ENCODE measurements at regions not wholly inside any gene's neighbourhood (a gene's known extent, or its start where the extent isn't known, plus 50 kb on each side); places are given as distances from the start of the nearest gene placed in this dataset.

GRCh38 chr20:56996533-56996932 lies 269.9 kb downstream of the BMP7 start:
- no peak for DNase-seq (ENCODE audit: low spot score)

- DNase-seq (ENCODE audit: low spot score), result no peak
Measured at GRCh38 chr20:56998438-56998837, 268.0 kb downstream of the BMP7 start.

GRCh38 chr20:57000441-57000968 lies 265.9 kb downstream of the BMP7 start:
- no peak for DNase-seq (ENCODE audit: low spot score)

DNA sequence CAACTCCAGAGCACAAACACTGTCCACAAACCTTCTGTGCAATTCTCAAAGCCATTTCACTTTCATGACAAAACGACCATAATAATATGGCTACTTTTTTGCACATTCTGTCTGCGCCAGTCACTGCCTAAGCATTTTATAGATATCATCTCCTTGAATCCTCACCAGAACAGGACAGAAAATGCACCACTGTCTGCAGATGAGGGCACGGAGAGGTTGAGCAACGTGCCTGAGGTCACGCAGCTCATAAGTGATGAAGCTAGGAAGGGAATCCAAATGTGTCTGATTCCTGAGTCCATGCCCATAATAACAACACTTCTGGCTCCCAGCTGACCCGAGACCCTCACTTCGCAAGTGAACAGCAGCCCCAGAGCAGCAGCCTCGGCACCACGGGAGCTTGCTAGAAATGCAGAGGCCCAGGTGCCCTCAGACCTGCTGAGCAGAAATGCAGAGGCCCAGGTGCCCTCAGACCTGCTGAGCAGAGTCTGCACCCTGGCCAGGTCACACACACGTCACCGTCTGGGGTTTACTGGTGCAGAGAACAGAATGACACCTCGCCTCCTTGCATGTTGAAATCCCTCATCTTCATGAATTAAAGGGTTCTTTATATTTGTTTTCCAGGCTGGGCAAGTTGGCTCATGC lies 265.2 kb downstream of the BMP7 start:
- no peak for DNase-seq (ENCODE audit: low spot score)

GRCh38 chr20:57002066-57002570 lies 264.3 kb downstream of the BMP7 start:
- no peak for DNase-seq (ENCODE audit: low spot score)

DNA sequence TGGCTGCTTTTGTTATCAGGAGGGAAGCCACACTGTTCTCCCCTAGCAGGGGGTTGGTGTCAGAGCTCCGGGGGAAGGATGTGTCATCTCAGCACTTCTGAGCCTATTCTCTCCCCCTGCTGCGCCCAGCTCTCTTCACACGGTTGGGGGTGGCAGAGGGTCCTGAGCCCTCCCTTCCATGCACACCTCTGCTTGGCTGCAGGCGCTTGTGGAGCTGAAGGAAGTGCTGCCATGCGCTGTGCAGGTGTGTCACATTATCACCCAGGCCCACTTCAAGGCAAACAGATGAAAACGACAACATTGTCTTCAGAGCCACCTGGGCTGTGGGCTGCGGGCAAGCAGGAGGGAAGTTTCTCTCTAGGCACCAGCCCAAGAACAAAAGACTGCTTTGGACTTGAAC lies 263.4 kb downstream of the BMP7 start:
- DNase-seq (ENCODE audit: low spot score), result no peak

DNA sequence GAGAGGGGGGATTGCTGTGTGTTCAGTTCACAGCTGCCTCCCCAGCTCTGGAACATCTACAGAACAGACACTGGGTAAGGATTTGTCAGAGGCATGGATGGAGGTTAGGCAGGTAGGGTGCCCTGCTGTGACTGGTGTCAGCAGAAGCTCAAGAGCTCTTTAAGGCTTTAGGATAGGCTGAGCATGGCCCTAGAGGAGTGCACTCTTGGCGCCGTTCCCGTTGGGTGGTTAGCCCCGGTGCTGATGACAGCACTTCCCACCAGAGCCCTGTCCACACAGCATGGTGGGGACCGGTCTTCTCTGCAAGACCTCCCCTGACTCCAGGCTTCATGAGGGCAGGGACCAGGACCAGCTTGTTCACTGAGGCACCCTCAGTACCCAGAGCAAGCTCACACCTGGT lies 262.0 kb downstream of the BMP7 start:
- no peak for DNase-seq (ENCODE audit: low spot score)

- DNase-seq (ENCODE audit: low spot score), result no peak
Measured at GRCh38 chr20:57004951-57005933, 261.2 kb downstream of the BMP7 start.

DNA sequence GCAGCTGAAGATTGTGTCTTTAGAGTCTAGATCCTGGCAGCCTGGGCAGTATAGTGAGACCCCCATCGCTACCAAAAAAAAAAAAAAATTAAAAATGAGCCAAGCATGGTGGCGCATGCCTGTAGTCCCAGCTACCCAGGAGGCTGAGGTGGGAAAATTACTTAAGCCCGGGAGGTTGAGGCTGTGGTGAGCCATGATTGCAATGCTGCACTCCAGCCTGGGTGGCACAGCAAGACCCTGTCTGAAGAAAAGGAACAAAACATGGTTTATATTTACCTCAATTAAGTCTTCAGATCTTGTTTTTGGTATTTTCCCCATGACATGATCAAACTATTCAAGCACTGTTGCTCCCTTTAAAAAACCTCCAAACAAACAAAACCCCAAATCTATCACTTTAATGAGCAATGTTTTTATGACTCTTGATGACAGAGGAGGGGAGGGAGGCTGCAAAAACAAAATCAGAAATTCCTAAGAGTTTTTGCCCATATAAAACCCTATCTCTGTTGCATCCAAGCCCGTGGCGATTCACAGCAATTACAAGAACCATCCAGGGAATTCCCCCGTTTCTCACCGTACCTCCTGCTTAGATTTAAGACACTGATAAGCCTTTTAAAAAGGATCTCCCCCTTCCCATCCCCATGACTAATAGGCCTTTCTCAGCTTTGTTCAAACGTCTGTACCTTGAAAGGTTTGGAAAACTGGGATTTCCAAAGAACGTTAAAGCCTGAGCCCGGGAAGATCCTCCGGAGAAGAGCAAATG lies 259.9 kb downstream of the BMP7 start:
- DNase-seq (ENCODE audit: low spot score), result no peak

GRCh38 chr20:57007171-57007540 lies 259.3 kb downstream of the BMP7 start:
- DNase-seq (ENCODE audit: low spot score), result no peak

GRCh38 chr20:57008217-57008616 lies 258.2 kb downstream of the BMP7 start:
- DNase-seq (ENCODE audit: low spot score), result no peak

- no peak for DNase-seq (ENCODE audit: low spot score)
Measured at GRCh38 chr20:57009355-57009754, 257.1 kb downstream of the BMP7 start.

DNA sequence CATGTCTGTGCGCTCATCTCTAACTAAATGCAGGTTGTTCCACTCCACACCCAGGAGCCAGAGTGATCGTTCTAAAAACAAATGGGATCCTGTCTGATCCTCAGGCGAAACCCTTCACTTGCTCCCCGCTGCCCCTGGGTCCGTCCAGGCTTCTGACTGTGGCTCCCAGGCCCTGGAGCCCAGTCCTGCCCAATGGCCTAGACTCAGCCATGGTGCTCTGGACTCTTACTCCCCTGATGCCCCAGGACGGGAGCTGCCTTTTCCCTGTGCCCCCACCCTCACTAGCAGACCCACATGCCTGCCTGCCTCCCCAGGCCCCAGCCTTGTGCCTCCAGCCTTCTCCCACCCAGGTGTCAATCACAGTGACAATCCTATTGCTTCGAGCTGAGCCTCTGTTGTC lies 256.7 kb downstream of the BMP7 start:
- DNase-seq (ENCODE audit: low spot score), result no peak

GRCh38 chr20:57012691-57013090 lies 253.8 kb downstream of the BMP7 start:
- no peak for DNase-seq (ENCODE audit: low spot score)

DNA sequence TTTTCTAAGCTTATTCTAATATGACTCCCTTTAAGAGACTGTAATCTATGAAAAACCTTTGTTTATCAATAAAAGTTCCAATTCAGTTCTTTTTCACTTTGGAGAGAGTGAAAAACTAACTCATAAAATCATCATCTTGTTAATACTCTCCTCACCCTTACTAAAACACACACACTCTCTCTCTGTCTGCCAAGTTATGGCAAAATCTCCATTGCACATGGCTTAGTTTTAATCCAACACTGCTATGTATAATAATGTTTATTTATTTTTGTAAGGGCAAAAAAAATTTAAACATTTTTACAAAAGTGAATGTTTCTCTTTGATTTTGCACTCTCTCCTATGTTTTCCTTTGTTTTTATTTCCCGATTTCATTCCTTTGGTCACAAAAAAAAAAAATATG lies 253.2 kb downstream of the BMP7 start:
- DNase-seq (ENCODE audit: low spot score), result no peak

DNA sequence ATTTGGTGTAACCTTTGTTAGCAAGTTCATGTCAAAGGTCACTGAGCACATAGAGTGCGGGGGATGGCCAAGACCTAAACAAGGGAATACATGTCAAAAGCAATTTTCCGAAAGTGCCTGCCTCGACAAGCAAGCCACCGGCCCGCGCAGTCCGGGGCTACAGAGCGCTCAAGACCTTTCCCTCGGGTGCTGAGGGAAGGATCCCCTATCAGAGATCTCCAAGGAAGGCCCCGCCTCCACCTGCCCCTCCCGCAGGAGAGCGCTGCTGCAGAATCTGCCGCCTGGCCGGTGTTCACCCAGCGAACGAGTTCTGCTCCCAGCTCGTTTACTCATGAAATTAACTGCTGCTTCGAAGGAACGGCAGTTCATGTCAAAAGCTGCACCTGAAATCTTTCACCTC lies 252.7 kb downstream of the BMP7 start:
- no peak for DNase-seq (ENCODE audit: low spot score)

GRCh38 chr20:57020364-57020763 lies 246.1 kb downstream of the BMP7 start:
- no peak for DNase-seq (ENCODE audit: low spot score)

GRCh38 chr20:57022306-57022705 lies 244.1 kb downstream of the BMP7 start:
- peak; percentile 6 for DNase-seq (ENCODE audit: low spot score)

GRCh38 chr20:57023007-57023406 lies 243.4 kb downstream of the BMP7 start:
- no peak for DNase-seq (ENCODE audit: low spot score)

DNA sequence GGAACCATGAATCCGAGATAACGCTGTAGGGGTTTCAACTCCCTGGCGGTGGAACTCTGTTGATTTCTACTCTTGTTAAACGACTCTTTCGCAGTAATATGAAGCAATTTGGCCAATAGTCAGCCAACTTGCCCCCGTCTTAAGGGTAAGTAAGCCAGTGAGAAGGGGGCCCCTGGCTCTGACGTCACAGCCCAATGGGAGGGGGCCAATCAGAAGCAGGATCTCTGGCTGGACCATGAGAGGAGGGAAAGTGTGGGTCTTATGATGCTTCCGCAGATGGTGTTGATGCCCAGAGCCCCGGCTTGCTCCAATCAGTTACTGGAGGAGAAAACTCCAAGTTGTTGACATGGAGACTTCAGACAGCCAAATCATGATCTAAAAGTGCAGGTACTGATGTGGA lies 242.4 kb downstream of the BMP7 start:
- no peak for DNase-seq (ENCODE audit: low spot score)

GRCh38 chr20:57024849-57025248 lies 241.6 kb downstream of the BMP7 start:
- peak; percentile 46 for DNase-seq (ENCODE audit: low spot score)

- DNase-seq (ENCODE audit: low spot score), result no peak
Measured at GRCh38 chr20:57025261-57025660, 241.2 kb downstream of the BMP7 start.

Measured in cerebellar cortex (tissue), 1 donor.